Neural progenitor cell (in vitro differentiated cells): ENCODE measurements at regions not wholly inside any gene's neighbourhood (a gene's known extent, or its start where the extent isn't known, plus 50 kb on each side); places are given as distances from the start of the nearest gene placed in this dataset.

Experiments
- CTCF ChIP-seq: fragments of 200-600 bp; sonication (generic); IDR thresholded peaks from 2 replicates; pipeline ENCODE4 v1.5.1; 2017; ENCODE audit warnings: antibody characterized with exemption, mild to moderate bottlenecking
- EZH2 ChIP-seq: fragments of 200-600 bp; sonication (generic); IDR thresholded peaks from 2 replicates; pipeline ENCODE4 v1.6.1; 2017; ENCODE audit warnings: antibody characterized with exemption, mild to moderate bottlenecking, moderate library complexity
- EZH2phosphoT487 ChIP-seq: fragments of 200-600 bp; sonication (generic); IDR thresholded peaks from 2 replicates; pipeline ENCODE4 v1.6.1; 2017; ENCODE audit warnings: antibody characterized with exemption

- TF ChIP-seq CTCF (no peak), EZH2 (no peak), EZH2phosphoT487 (no peak)
These were observed 52.5 kb upstream of the SPTBN1 start for GRCh38 chr2:54403512-54404238.
